Calu3 (cell line): ENCODE measurements at regions not wholly inside any gene's neighbourhood (a gene's known extent, or its start where the extent isn't known, plus 50 kb on each side); places are given as distances from the start of the nearest gene placed in this dataset.

Source experiments
- BruUV-seq: library from RNA; stranded (reverse); fragments of 400-500 nt; replicated peaks from 2 replicates; lab custom pipeline; 2021; lab: Mats Ljungman, UMichigan
- CTCF ChIA-PET: fragments of 300-600 bp; sonication (Branson Sonifier 250); formaldehyde crosslinking; loops from one replicate; lab custom pipeline; 2022; ENCODE audit warnings: antibody characterized with exemption; lab: Charles Lee
- DNase-seq: peaks from one replicate; pipeline ENCODE4 v3.0.0; 2022
- H3K27ac Mint-ChIP-seq: one replicate; pipeline ENCODE4 v1.8.0; 2022; ENCODE audit warnings: mixed read lengths; ENCODE audit not compliant: unreplicated experiment
- H3K27me3 Mint-ChIP-seq: one replicate; pipeline ENCODE4 v1.8.0; 2022; ENCODE audit warnings: mixed read lengths; ENCODE audit not compliant: unreplicated experiment
- H3K36me3 Mint-ChIP-seq: one replicate; pipeline ENCODE4 v1.8.0; 2022; ENCODE audit warnings: mild to moderate bottlenecking, moderate library complexity, mixed read lengths; ENCODE audit not compliant: insufficient read depth, unreplicated experiment
- H3K4me1 Mint-ChIP-seq: one replicate; pipeline ENCODE4 v1.8.0; 2022; ENCODE audit warnings: mild to moderate bottlenecking, low read depth, mixed read lengths; ENCODE audit not compliant: unreplicated experiment
- H3K4me3 Mint-ChIP-seq: one replicate; pipeline ENCODE4 v1.8.0; 2022; ENCODE audit warnings: mild to moderate bottlenecking, low read depth, moderate library complexity, mixed read lengths; ENCODE audit not compliant: unreplicated experiment
- H3K9me3 Mint-ChIP-seq: one replicate; pipeline ENCODE4 v1.8.0; 2022; ENCODE audit warnings: low read depth, mixed read lengths; ENCODE audit not compliant: unreplicated experiment
- CTCF ChIP-seq: fragments of 200-600 bp; IDR thresholded peaks from one replicate; pipeline ENCODE4 v1.8.0; 2022; ENCODE audit warnings: antibody characterized with exemption; ENCODE audit not compliant: unreplicated experiment
- intact Hi-C: fragments of 100-400 bp; cut with micrococcal nuclease; formaldehyde crosslinking; loops from one replicate; pipeline ENCODE4 v1.10.0; 2022; ENCODE audit not compliant: unreplicated experiment

- no peak overlapping the region for H3K27ac Mint-ChIP-seq
- no peaks in the 10 kb centered on the region for H3K27me3 Mint-ChIP-seq
- peaks cover 20% of the 10 kb centered on the region for H3K4me1 Mint-ChIP-seq
- peak; percentile 89 for TF ChIP-seq CTCF
- no peak for DNase-seq
- H3K4me3 Mint-ChIP-seq: no peak overlapping the region
- no TSS peak for BruUV-seq
- intact Hi-C loops: loop anchor here (1.0 to 10.0 kb wide), 8 partner anchors 78 to 623 kb away; no protein-coding TSS in a partner anchor
- no peaks in the 10 kb centered on the region for H3K9me3 Mint-ChIP-seq
- CTCF ChIA-PET: interaction anchor here (0.6 to 1.8 kb wide), 7 partner anchors 141 to 716 kb away, joined by 3 to 15 read pairs (median 4); no protein-coding TSS in a partner anchor
- H3K36me3 Mint-ChIP-seq: peaks cover 6% of the 10 kb centered on the region
Measured at GRCh38 chr1:221435504-221435904, 306.4 kb downstream of the DUSP10 start.

GRCh38 chr1:221437171-221437570, 304.7 kb downstream of the DUSP10 start:
- H3K27ac Mint-ChIP-seq: no peak overlapping the region
- BruUV-seq: no TSS peak
- no peaks in the 10 kb centered on the region for H3K27me3 Mint-ChIP-seq
- TF ChIP-seq CTCF: no peak
- H3K4me1 Mint-ChIP-seq: peaks cover 36% of the 10 kb centered on the region
- DNase-seq: no peak
- CTCF ChIA-PET: no interaction called here
- H3K4me3 Mint-ChIP-seq: no peak overlapping the region
- H3K9me3 Mint-ChIP-seq: no peaks in the 10 kb centered on the region
- peaks cover 6% of the 10 kb centered on the region for H3K36me3 Mint-ChIP-seq
- intact Hi-C loops: loop anchor here (5.0 to 10.0 kb wide), 5 partner anchors 80 to 625 kb away; no protein-coding TSS in a partner anchor

DNA sequence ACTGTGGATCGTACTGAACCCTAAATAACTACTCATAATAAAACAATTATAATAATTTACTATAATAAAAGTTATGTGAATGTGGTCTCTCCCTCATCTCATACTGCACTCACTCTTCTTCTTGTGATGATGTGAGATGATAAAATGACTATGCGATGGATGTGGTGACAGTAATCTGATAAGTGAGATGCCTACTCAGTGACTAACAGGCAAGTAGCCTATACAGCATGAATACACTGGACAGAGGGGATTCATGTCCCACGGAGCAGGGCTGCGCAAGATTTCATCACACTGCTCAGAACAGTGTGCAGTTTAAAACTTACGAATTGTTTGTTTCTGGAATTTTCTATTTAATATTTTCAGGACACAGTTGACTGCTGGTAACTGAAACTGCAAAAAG, 304.0 kb downstream of the DUSP10 start:
- no peak for DNase-seq
- no peak overlapping the region for H3K4me3 Mint-ChIP-seq
- H3K27me3 Mint-ChIP-seq: no peaks in the 10 kb centered on the region
- H3K9me3 Mint-ChIP-seq: no peaks in the 10 kb centered on the region
- H3K36me3 Mint-ChIP-seq: peaks cover 6% of the 10 kb centered on the region
- intact Hi-C loops: loop anchor here (5.0 to 10.0 kb wide), 5 partner anchors 81 to 626 kb away; no protein-coding TSS in a partner anchor
- no peak for TF ChIP-seq CTCF
- BruUV-seq: no TSS peak
- no peak overlapping the region for H3K27ac Mint-ChIP-seq
- H3K4me1 Mint-ChIP-seq: peaks cover 41% of the 10 kb centered on the region
- CTCF ChIA-PET: no interaction called here

- peak; percentile 61 for DNase-seq
- Mint-ChIP-seq H3K36me3 (peaks cover 6% of the 10 kb centered on the region), H3K9me3 (no peaks in the 10 kb centered on the region), H3K27ac (peak overlapping the region; percentile 89), H3K4me3 (no peak overlapping the region), H3K4me1 (peaks cover 41% of the 10 kb centered on the region), H3K27me3 (no peaks in the 10 kb centered on the region)
- CTCF ChIA-PET: interaction anchor here (0.6 kb wide), 3 partner anchors 259 to 557 kb away, joined by 3 to 8 read pairs (median 4); no protein-coding TSS in a partner anchor
- no peak for TF ChIP-seq CTCF
- intact Hi-C loops: loop anchor here (5.0 to 10.0 kb wide), 5 partner anchors 82 to 627 kb away; no protein-coding TSS in a partner anchor
- BruUV-seq: TSS peak; percentile 33
Measured at GRCh38 chr1:221439008-221439746, 302.7 kb downstream of the DUSP10 start.
